ENCODE measurements at regions not wholly inside any gene's neighbourhood (a gene's known extent, or its start where the extent isn't known, plus 50 kb on each side); places are given as distances from the start of the nearest gene placed in this dataset.

DNA sequence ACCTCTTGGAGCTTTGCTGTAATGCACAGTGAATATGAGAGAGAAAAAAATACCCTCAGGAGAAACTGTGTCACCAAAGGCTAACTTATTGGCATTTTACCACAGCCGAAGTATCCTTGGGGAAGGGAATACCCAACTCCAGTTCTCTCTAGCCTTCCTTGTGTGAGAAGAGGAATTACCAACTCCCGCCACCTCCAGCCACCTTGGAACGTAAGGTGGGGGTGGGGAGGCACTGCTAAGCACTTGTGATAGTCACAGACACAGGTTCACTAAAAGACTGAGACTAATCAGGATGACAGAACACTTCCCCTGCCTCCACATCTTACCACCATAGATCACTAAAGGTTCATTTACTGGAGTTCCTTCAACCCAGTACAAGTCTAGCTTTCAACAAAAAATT is 102.0 kb upstream of the ADAMTS19 start:
- H3K9me3 ChIP-seq (replicated peaks in 1 of 2; ENCODE audit: control insufficient read depth in 1 of 2, insufficient read depth in 1 of 2, low read length in 2 of 2) = no peaks in the 10 kb centered on the region
- H3K27me3 Mint-ChIP-seq (ENCODE audit: low read depth in 3 of 3) = peaks cover 0 to 4% (median 0%) of the 10 kb centered on the region in 3 donors
- no peaks in the 10 kb centered on the region for H3K4me1 Mint-ChIP-seq
- no peak overlapping the region for H3K4me2 ChIP-seq (replicated peaks; ENCODE audit: extremely low read depth, low read length, poor library complexity, severe bottlenecking)
- H3K27ac Mint-ChIP-seq = no peak overlapping the region
- H3K79me2 ChIP-seq (ENCODE audit: insufficient read depth, low read length) = no peaks in the 10 kb centered on the region
- no peak overlapping the region for H3K9ac ChIP-seq (ENCODE audit: insufficient read depth, low read length, poor library complexity, severe bottlenecking)
- no peaks in the 10 kb centered on the region for H3K4me1 ChIP-seq (ENCODE audit: control insufficient read depth in 1 of 2, insufficient read depth in 2 of 2, low read length in 2 of 2)
- intact Hi-C loops (cut with micrococcal nuclease) = no loop called here
- no peaks in the 10 kb centered on the region for H4K20me1 ChIP-seq (ENCODE audit: insufficient read depth, low read length)
- no peak overlapping the region for H3K4me3 Mint-ChIP-seq
- no peak for DNase-seq
- H3K36me3 Mint-ChIP-seq = no peaks in the 10 kb centered on the region
- no peak overlapping the region for H3K27ac ChIP-seq (ENCODE audit: low read depth in 1 of 2, low read length in 2 of 2)
- H3K27me3 ChIP-seq (ENCODE audit: control insufficient read depth in 2 of 2, insufficient read depth in 2 of 2, low read length in 2 of 2) = no peaks in the 10 kb centered on the region
- H2AFZ ChIP-seq (ENCODE audit: insufficient read depth, low read depth, low read length, poor library complexity, severe bottlenecking) = no peak overlapping the region
- WGBS (ENCODE audit: insufficient coverage) = no CpG with 5 or more reads among the region's 3 CpGs
- no peaks in the 10 kb centered on the region for H3K36me3 ChIP-seq (replicated peaks in 1 of 2; ENCODE audit: control insufficient read depth in 1 of 2, insufficient read depth in 2 of 2, low read length in 2 of 2)
- no peaks in the 10 kb centered on the region for H3K9me3 Mint-ChIP-seq
- H3K4me3 ChIP-seq (replicated peaks in 1 of 3; ENCODE audit: low read depth in 2 of 3, low read length in 3 of 3) = no peak overlapping the region
- no peak for TF ChIP-seq CTCF (IDR thresholded peaks at IDR 0.05)

- Histone ChIP-seq H3K27ac (ENCODE audit: low read depth in 1 of 2, low read length in 2 of 2) (no peak overlapping the region), H3K79me2 (ENCODE audit: insufficient read depth, low read length) (no peaks in the 10 kb centered on the region), H3K9ac (ENCODE audit: insufficient read depth, low read length, poor library complexity, severe bottlenecking) (no peak overlapping the region), H3K4me3 (replicated peaks in 1 of 3; ENCODE audit: low read depth in 2 of 3, low read length in 3 of 3) (no peak overlapping the region), H3K4me2 (replicated peaks; ENCODE audit: extremely low read depth, low read length, poor library complexity, severe bottlenecking) (no peak overlapping the region), H2AFZ (ENCODE audit: insufficient read depth, low read depth, low read length, poor library complexity, severe bottlenecking) (no peak overlapping the region), H3K36me3 (replicated peaks in 1 of 2; ENCODE audit: control insufficient read depth in 1 of 2, insufficient read depth in 2 of 2, low read length in 2 of 2) (no peaks in the 10 kb centered on the region), H4K20me1 (ENCODE audit: insufficient read depth, low read length) (no peaks in the 10 kb centered on the region), H3K27me3 (ENCODE audit: control insufficient read depth in 2 of 2, insufficient read depth in 2 of 2, low read length in 2 of 2) (no peaks in the 10 kb centered on the region), H3K4me1 (ENCODE audit: control insufficient read depth in 1 of 2, insufficient read depth in 2 of 2, low read length in 2 of 2) (no peaks in the 10 kb centered on the region), H3K9me3 (replicated peaks in 1 of 2; ENCODE audit: control insufficient read depth in 1 of 2, insufficient read depth in 1 of 2, low read length in 2 of 2) (no peaks in the 10 kb centered on the region)
- Mint-ChIP-seq H3K36me3 (no peaks in the 10 kb centered on the region), H3K4me1 (no peaks in the 10 kb centered on the region), H3K9me3 (no peaks in the 10 kb centered on the region), H3K4me3 (no peak overlapping the region), H3K27ac (no peak overlapping the region), H3K27me3 (ENCODE audit: low read depth in 3 of 3) (peaks cover 0 to 4% (median 0%) of the 10 kb centered on the region in 3 donors)
- no peak for TF ChIP-seq CTCF (IDR thresholded peaks at IDR 0.05)
- DNase-seq = no peak
- no CpG with 5 or more reads among the region's 2 CpGs for WGBS (ENCODE audit: insufficient coverage)
- intact Hi-C loops (cut with micrococcal nuclease) = no loop called here
These were observed 100.6 kb upstream of the ADAMTS19 start for GRCh38 chr5:129359450-129359849.
